H1 (cell line): ENCODE measurements at regions not wholly inside any gene's neighbourhood (a gene's known extent, or its start where the extent isn't known, plus 50 kb on each side); places are given as distances from the start of the nearest gene placed in this dataset.
"Not testable (repeated sequence)": the region's sequence is repeated elsewhere in the genome, so short reads cannot be mapped to it uniquely, and the experiment has no call there.

Experiments
- CTCF ChIA-PET: fragments of 300-600 bp; sonication (Branson Sonifier 250); formaldehyde crosslinking; loops from one replicate; lab custom pipeline; 2021; ENCODE audit not compliant: partially characterized antibody; lab: Charles Lee
- POLR2A ChIA-PET: fragments of 300-600 bp; sonication (Branson Sonifier 250); formaldehyde crosslinking; loops from one replicate; lab custom pipeline; 2021; ENCODE audit warnings: inconsistent platforms; ENCODE audit not compliant: partially characterized antibody; lab: Charles Lee
- DNase-seq, 2 experiments: peaks; one replicate each; pipeline versions ENCODE4 v3.0.0 to v3.0.0-alpha.2; 2010 to 2022; ENCODE audit warnings: low spot score in 2 of 2, low read depth in 1 of 2, mixed read lengths in 1 of 2
- FAIRE-seq: peaks from 2 replicates; lab custom pipeline; 2011; peaks lifted over from hg19 to GRCh38; lab: Jason Lieb, UNC
- H2AFZ ChIP-seq: 2 replicates; pipeline ENCODE4 v1.8.1; 2012; ENCODE audit warnings: low read length, inconsistent platforms
- H2AK5ac ChIP-seq: 2 replicates; pipeline ENCODE4 v1.6.1; 2013; ENCODE audit warnings: low read depth, low read length
- H2BK120ac ChIP-seq: replicated peaks from 2 replicates; pipeline ENCODE3; 2013; ENCODE audit warnings: low read depth, low read length, inconsistent platforms
- H2BK12ac ChIP-seq: 2 replicates; pipeline ENCODE4 v1.6.1; 2013; ENCODE audit warnings: low read depth, low read length
- H2BK15ac ChIP-seq: 2 replicates; pipeline ENCODE4 v1.6.1; 2013; ENCODE audit warnings: low read length
- H2BK20ac ChIP-seq: 2 replicates; pipeline ENCODE4 v1.6.1; 2013; ENCODE audit warnings: low read length
- H2BK5ac ChIP-seq: 2 replicates; pipeline ENCODE4 v1.6.1; 2013; ENCODE audit warnings: low read depth, low read length
- H3K14ac ChIP-seq: 2 replicates; pipeline ENCODE4 v1.6.1; 2013; ENCODE audit warnings: inconsistent platforms; ENCODE audit not compliant: insufficient read length
- H3K18ac ChIP-seq: 2 replicates; pipeline ENCODE4 v1.6.1; 2013; ENCODE audit warnings: low read length; ENCODE audit errors: extremely low read depth
- H3K23ac ChIP-seq: 2 replicates; pipeline ENCODE4 v1.6.1; 2013; ENCODE audit warnings: inconsistent platforms; ENCODE audit not compliant: insufficient read length
- H3K23me2 ChIP-seq: 2 replicates; pipeline ENCODE4 v1.6.1; 2013; ENCODE audit warnings: low read depth, low read length
- H3K27ac ChIP-seq: 2 replicates; pipeline ENCODE4 v1.6.1; 2011; ENCODE audit warnings: low read depth, low read length, inconsistent platforms
- H3K27me3 ChIP-seq, 4 experiments: replicated peaks in 1 of 4; 1 replicate in 1 of 4; 2 replicates in 3 of 4; pipeline versions ENCODE4 v1.6.1 to v1.8.1; 2011 to 2013; ENCODE audit warnings: low read length in 3 of 4, mild to moderate bottlenecking in 3 of 4, inconsistent platforms in 2 of 4, mixed read lengths in 2 of 4, moderate library complexity in 1 of 4; ENCODE audit not compliant: control insufficient read depth in 3 of 4, insufficient read depth in 3 of 4; ENCODE audit errors: extremely low read depth in 1 of 4
- H3K36me3 ChIP-seq, 4 experiments: 2 replicates each; pipeline versions ENCODE4 v1.6.1 to v1.8.1; 2011 to 2013; ENCODE audit warnings: mild to moderate bottlenecking in 4 of 4, low read length in 3 of 4, moderate library complexity in 2 of 4, control low read depth in 1 of 4, inconsistent platforms in 1 of 4; ENCODE audit not compliant: insufficient read depth in 4 of 4, control insufficient read depth in 2 of 4
- H3K4ac ChIP-seq: replicated peaks from 2 replicates; pipeline ENCODE3; 2013; ENCODE audit warnings: low read length, low read depth, mixed read lengths, inconsistent platforms; ENCODE audit not compliant: insufficient read length
- H3K4me1 ChIP-seq, 4 experiments: replicated peaks in 1 of 4; 1 replicate in 1 of 4; 2 replicates in 3 of 4; pipeline versions ENCODE4 v1.6.1 to v1.8.1; 2011 to 2013; ENCODE audit warnings: low read length in 3 of 4, inconsistent platforms in 2 of 4, mixed read lengths in 1 of 4; ENCODE audit not compliant: insufficient read depth in 4 of 4, control insufficient read depth in 3 of 4
- H3K4me2 ChIP-seq, 2 experiments: 2 replicates each; pipeline versions ENCODE4 v1.6.1 to v1.8.1; 2011 to 2013; ENCODE audit warnings: low read depth in 2 of 2, low read length in 2 of 2, control low read depth in 1 of 2, inconsistent platforms in 1 of 2, mild to moderate bottlenecking in 1 of 2; ENCODE audit not compliant: insufficient read depth in 1 of 2
- H3K4me3 ChIP-seq, 4 experiments: fragments of 200-600, 300-600 bp in 1 of 4; sonication (generic), shearing (Covaris generic), sonication (Bioruptor Twin) in 1 of 4; 2 replicates each; pipeline versions ENCODE4 v1.5.1 to v1.8.1; 2011 to 2016; ENCODE audit warnings: low read length in 4 of 4, low read depth in 3 of 4, control low read depth in 2 of 4, inconsistent platforms in 2 of 4, mild to moderate bottlenecking in 2 of 4, mixed read lengths in 1 of 4, moderate library complexity in 1 of 4; ENCODE audit not compliant: insufficient read depth in 2 of 4; ENCODE audit errors: extremely low read depth in 1 of 4
- H3K56ac ChIP-seq: replicated peaks from 2 replicates; pipeline ENCODE3; 2013; ENCODE audit warnings: low read depth, mild to moderate bottlenecking, mixed read lengths, low read length, inconsistent platforms; ENCODE audit not compliant: insufficient read length
- H3K79me1 ChIP-seq: 2 replicates; pipeline ENCODE4 v1.6.1; 2013; ENCODE audit warnings: low read depth, low read length, control low read depth
- H3K79me2 ChIP-seq, 2 experiments: 2 replicates each; pipeline versions ENCODE4 v1.6.1 to v1.8.1; 2012 to 2013; ENCODE audit warnings: low read length in 2 of 2, mild to moderate bottlenecking in 2 of 2, inconsistent platforms in 1 of 2; ENCODE audit not compliant: insufficient read depth in 2 of 2, control insufficient read depth in 1 of 2
- H3K9ac ChIP-seq, 4 experiments: replicated peaks in 1 of 4; 1 replicate in 1 of 4; 2 replicates in 3 of 4; pipeline versions ENCODE4 v1.6.1 to v1.8.1; 2011 to 2013; ENCODE audit warnings: low read depth in 3 of 4, low read length in 3 of 4, control low read depth in 2 of 4, mild to moderate bottlenecking in 2 of 4, moderate library complexity in 2 of 4, inconsistent platforms in 1 of 4; ENCODE audit errors: extremely low read depth in 1 of 4
- H3K9me3 ChIP-seq, 2 experiments: 2 replicates each; pipeline versions ENCODE4 v1.6.1 to v1.8.1; 2012 to 2013; ENCODE audit warnings: mild to moderate bottlenecking in 2 of 2, moderate library complexity in 2 of 2, control low read depth in 1 of 2, inconsistent platforms in 1 of 2, low read depth in 1 of 2, low read length in 1 of 2, mixed read lengths in 1 of 2; ENCODE audit not compliant: insufficient read depth in 2 of 2
- H4K20me1 ChIP-seq, 2 experiments: replicated peaks in 1 of 2; 2 replicates each; pipeline versions ENCODE3 to v1.8.1; 2011 to 2013; ENCODE audit warnings: inconsistent platforms in 2 of 2, low read length in 2 of 2, mild to moderate bottlenecking in 1 of 2; ENCODE audit not compliant: insufficient read depth in 2 of 2, control insufficient read depth in 1 of 2
- H4K5ac ChIP-seq: 2 replicates; pipeline ENCODE4 v1.6.1; 2013; ENCODE audit warnings: low read length, low read depth, mixed read lengths, inconsistent platforms; ENCODE audit not compliant: insufficient read length
- H4K8ac ChIP-seq: 2 replicates; pipeline ENCODE4 v1.8.0; 2013; ENCODE audit warnings: mild to moderate bottlenecking, moderate library complexity, low read length, inconsistent platforms; ENCODE audit not compliant: insufficient read depth; ENCODE audit errors: extremely low read depth
- H4K91ac ChIP-seq: replicated peaks from 2 replicates; pipeline ENCODE3; 2013; ENCODE audit warnings: low read length, mixed read lengths, inconsistent platforms; ENCODE audit not compliant: insufficient read length
- WGBS, 2 experiments: shearing (Covaris generic) in 1 of 2; methylation state at CpG; one replicate each; pipeline versions ENCODE4 v1.1.6 to v1.1.7; 2013 to 2015; ENCODE audit warnings: low lambda C conversion rate in 2 of 2, mixed read lengths in 2 of 2, inconsistent platforms in 1 of 2, low coverage in 1 of 2, missing lambda C conversion rate in 1 of 2; ENCODE audit not compliant: insufficient replicate concordance in 2 of 2, insufficient coverage in 1 of 2, insufficient read length in 1 of 2; ENCODE audit errors: extremely low coverage in 1 of 2, missing lambda C conversion rate in 1 of 2; 5-methylcytosine and 5-hydroxymethylcytosine counted together

GRCh38 chr2:183916041-183916440 lies 682.3 kb upstream of the ZNF804A start:
- H3K9ac ChIP-seq, POLR2A ChIA-PET, H3K36me3 ChIP-seq: not testable (repeated sequence)

More at GRCh38 chr2:183916041-183916440, 682.3 kb upstream of the ZNF804A start:
- H3K23ac ChIP-seq, H4K20me1 ChIP-seq, H2BK5ac ChIP-seq, H3K27ac ChIP-seq, H4K5ac ChIP-seq, DNase-seq, H3K14ac ChIP-seq, H2AK5ac ChIP-seq, H2BK20ac ChIP-seq, H2BK15ac ChIP-seq, FAIRE-seq, H4K8ac ChIP-seq, H3K4me3 ChIP-seq, H3K18ac ChIP-seq, H4K91ac ChIP-seq, H3K4me1 ChIP-seq, H3K79me2 ChIP-seq, H3K9me3 ChIP-seq, H2BK120ac ChIP-seq, H3K4ac ChIP-seq, CTCF ChIA-PET, H3K56ac ChIP-seq, H3K4me2 ChIP-seq, H2BK12ac ChIP-seq, H3K79me1 ChIP-seq, H3K27me3 ChIP-seq, H3K23me2 ChIP-seq, H2AFZ ChIP-seq: not testable (repeated sequence)
- WGBS, 2 experiments, result 88% methylated on average over 3 of the region's 3 CpGs; no CpG with 5 or more reads in 1 of the 2 experiments
